Stimulated activated naive B cell treated with anti-CD40 and anti-IgM and Interleukin-4, amounts not matched to agents 10 μg/mL and 1 μg/mL and 100 μg/mL, for 72 hours (primary cell): ENCODE measurements at regions not wholly inside any gene's neighbourhood (a gene's known extent, or its start where the extent isn't known, plus 50 kb on each side); places are given as distances from the start of the nearest gene placed in this dataset.

Experiments used
- ATAC-seq, 2 donors: fragments of 150-1000 bp; cut with Tn5 transposase; replicated peaks; 2 replicates each; pipeline ENCODE4 v1.10.0; 2021; ENCODE audit warnings: moderate library complexity in 1 of 2
- DNase-seq: peaks from one replicate; pipeline ENCODE4 v3.0.0; 2021
- H3K27ac Mint-ChIP-seq: one replicate; pipeline ENCODE4 v1.8.0; 2022; ENCODE audit warnings: mild to moderate bottlenecking, mixed read lengths
- H3K27me3 Mint-ChIP-seq, 2 donors: one replicate each; pipeline ENCODE4 v1.8.0; 2022; ENCODE audit warnings: mixed read lengths in 2 of 2
- H3K36me3 Mint-ChIP-seq, 2 donors: one replicate each; pipeline ENCODE4 v1.8.0; 2022; ENCODE audit warnings: mixed read lengths in 2 of 2, mild to moderate bottlenecking in 1 of 2
- H3K4me1 Mint-ChIP-seq, 2 donors: one replicate each; pipeline ENCODE4 v1.8.0; 2022; ENCODE audit warnings: mixed read lengths in 2 of 2, mild to moderate bottlenecking in 1 of 2
- H3K4me3 Mint-ChIP-seq, 2 donors: one replicate each; pipeline ENCODE4 v1.8.0; 2022; ENCODE audit warnings: mild to moderate bottlenecking in 2 of 2, mixed read lengths in 2 of 2, moderate library complexity in 1 of 2
- H3K9me3 Mint-ChIP-seq, 2 donors: one replicate each; pipeline ENCODE4 v1.8.0; 2022; ENCODE audit warnings: mixed read lengths in 2 of 2, mild to moderate bottlenecking in 1 of 2

- Mint-ChIP-seq H3K27ac (no peak overlapping the region), H3K9me3 (no peaks in the 10 kb centered on the region), H3K4me1 (no peaks in the 10 kb centered on the region), H3K36me3 (no peaks in the 10 kb centered on the region), H3K4me3 (no peak overlapping the region), H3K27me3 (peaks cover 0 to 4% of the 10 kb centered on the region in 2 donors)
- ATAC-seq = no peak
- no peak for DNase-seq
These were observed 279.8 kb upstream of the EDNRB start for GRCh38 chr13:78198419-78198818.

- Mint-ChIP-seq H3K27me3 (no peaks in the 10 kb centered on the region), H3K4me3 (no peak overlapping the region), H3K36me3 (no peaks in the 10 kb centered on the region), H3K4me1 (no peaks in the 10 kb centered on the region), H3K27ac (no peak overlapping the region), H3K9me3 (no peaks in the 10 kb centered on the region)
- ATAC-seq (no peak), DNase-seq (no peak)
These were observed 278.6 kb upstream of the EDNRB start for GRCh38 chr13:78197231-78197630.

- no peak overlapping the region for H3K27ac Mint-ChIP-seq
- ATAC-seq (no peak), DNase-seq (no peak)
- H3K9me3 Mint-ChIP-seq = no peaks in the 10 kb centered on the region
- no peaks in the 10 kb centered on the region for H3K4me1 Mint-ChIP-seq
- no peaks in the 10 kb centered on the region for H3K27me3 Mint-ChIP-seq
- H3K4me3 Mint-ChIP-seq = no peak overlapping the region
- H3K36me3 Mint-ChIP-seq = no peaks in the 10 kb centered on the region
These were observed 276.4 kb upstream of the EDNRB start for GRCh38 chr13:78194904-78195639.

GRCh38 chr13:78193846-78194245, 275.2 kb upstream of the EDNRB start:
- Mint-ChIP-seq H3K36me3 (no peaks in the 10 kb centered on the region), H3K27me3 (no peaks in the 10 kb centered on the region), H3K9me3 (no peaks in the 10 kb centered on the region), H3K4me1 (no peaks in the 10 kb centered on the region), H3K4me3 (no peak overlapping the region), H3K27ac (no peak overlapping the region)
- ATAC-seq (peak in 1 of 2 donors; percentile 12), DNase-seq (no peak)

GRCh38 chr13:78192716-78193115, 274.1 kb upstream of the EDNRB start:
- DNase-seq (no peak), ATAC-seq (no peak)
- Mint-ChIP-seq H3K36me3 (no peaks in the 10 kb centered on the region), H3K27me3 (no peaks in the 10 kb centered on the region), H3K9me3 (no peaks in the 10 kb centered on the region), H3K4me3 (no peak overlapping the region), H3K4me1 (no peaks in the 10 kb centered on the region), H3K27ac (no peak overlapping the region)

GRCh38 chr13:78190296-78190695, 271.7 kb upstream of the EDNRB start:
- Mint-ChIP-seq H3K27me3 (no peaks in the 10 kb centered on the region), H3K36me3 (no peaks in the 10 kb centered on the region), H3K4me3 (no peak overlapping the region), H3K27ac (no peak overlapping the region), H3K4me1 (no peaks in the 10 kb centered on the region), H3K9me3 (no peaks in the 10 kb centered on the region)
- ATAC-seq (no peak), DNase-seq (no peak)

- H3K27ac Mint-ChIP-seq = no peak overlapping the region
- no peaks in the 10 kb centered on the region for H3K27me3 Mint-ChIP-seq
- H3K9me3 Mint-ChIP-seq = peaks cover 0 to 2% of the 10 kb centered on the region in 2 donors
- no peak overlapping the region for H3K4me3 Mint-ChIP-seq
- ATAC-seq = no peak
- no peaks in the 10 kb centered on the region for H3K36me3 Mint-ChIP-seq
- H3K4me1 Mint-ChIP-seq = no peaks in the 10 kb centered on the region
- no peak for DNase-seq
These were observed 269.1 kb upstream of the EDNRB start for GRCh38 chr13:78187781-78188180.

- Mint-ChIP-seq H3K9me3 (peaks cover 0 to 2% of the 10 kb centered on the region in 2 donors), H3K27me3 (no peaks in the 10 kb centered on the region), H3K4me1 (no peaks in the 10 kb centered on the region), H3K36me3 (no peaks in the 10 kb centered on the region), H3K27ac (no peak overlapping the region), H3K4me3 (no peak overlapping the region)
- DNase-seq (no peak), ATAC-seq (no peak)
These were observed 267.1 kb upstream of the EDNRB start for GRCh38 chr13:78185700-78186099.

- Mint-ChIP-seq H3K9me3 (peaks cover 0 to 2% of the 10 kb centered on the region in 2 donors), H3K36me3 (no peaks in the 10 kb centered on the region), H3K4me3 (no peak overlapping the region), H3K27me3 (no peaks in the 10 kb centered on the region), H3K4me1 (no peaks in the 10 kb centered on the region), H3K27ac (no peak overlapping the region)
- ATAC-seq (no peak), DNase-seq (no peak)
These were observed 265.1 kb upstream of the EDNRB start for GRCh38 chr13:78183732-78184131.

GRCh38 chr13:78182813-78183212, 264.2 kb upstream of the EDNRB start:
- no peaks in the 10 kb centered on the region for H3K36me3 Mint-ChIP-seq
- H3K4me1 Mint-ChIP-seq = no peaks in the 10 kb centered on the region

GRCh38 chr13:78177306-78177705, 258.7 kb upstream of the EDNRB start:
- Mint-ChIP-seq H3K9me3 (peaks cover 0 to 2% of the 10 kb centered on the region in 2 donors), H3K36me3 (no peaks in the 10 kb centered on the region), H3K4me1 (no peaks in the 10 kb centered on the region), H3K27ac (no peak overlapping the region), H3K4me3 (no peak overlapping the region), H3K27me3 (no peaks in the 10 kb centered on the region)
- no peak for DNase-seq
- ATAC-seq = no peak

More at GRCh38 chr13:78182813-78183212, 264.2 kb upstream of the EDNRB start:
- Mint-ChIP-seq H3K9me3 (peaks cover 0 to 2% of the 10 kb centered on the region in 2 donors), H3K4me3 (no peak overlapping the region), H3K27ac (no peak overlapping the region), H3K27me3 (no peaks in the 10 kb centered on the region)
- DNase-seq (no peak), ATAC-seq (no peak)

GRCh38 chr13:78176880-78177279, 258.2 kb upstream of the EDNRB start:
- Mint-ChIP-seq H3K27me3 (no peaks in the 10 kb centered on the region), H3K4me3 (no peak overlapping the region), H3K36me3 (no peaks in the 10 kb centered on the region), H3K27ac (no peak overlapping the region), H3K4me1 (no peaks in the 10 kb centered on the region), H3K9me3 (peaks cover 0 to 2% of the 10 kb centered on the region in 2 donors)
- ATAC-seq (no peak), DNase-seq (no peak)

- H3K27me3 Mint-ChIP-seq = no peaks in the 10 kb centered on the region
These were observed 250.8 kb upstream of the EDNRB start for GRCh38 chr13:78169386-78169785.

GRCh38 chr13:78168981-78169380, 250.3 kb upstream of the EDNRB start:
- DNase-seq = no peak
- peaks cover 4 to 8% of the 10 kb centered on the region in 2 donors for H3K36me3 Mint-ChIP-seq
- no peak for ATAC-seq
- no peak overlapping the region for H3K4me3 Mint-ChIP-seq
- H3K9me3 Mint-ChIP-seq = peaks cover 6 to 9% of the 10 kb centered on the region in 2 donors
- H3K27ac Mint-ChIP-seq = no peak overlapping the region
- H3K4me1 Mint-ChIP-seq = no peaks in the 10 kb centered on the region
- H3K27me3 Mint-ChIP-seq = no peaks in the 10 kb centered on the region

More at GRCh38 chr13:78169386-78169785, 250.8 kb upstream of the EDNRB start:
- no peak for ATAC-seq
- Mint-ChIP-seq H3K36me3 (peaks cover 4 to 8% of the 10 kb centered on the region in 2 donors), H3K4me3 (no peak overlapping the region), H3K9me3 (peaks cover 6 to 9% of the 10 kb centered on the region in 2 donors), H3K27ac (no peak overlapping the region), H3K4me1 (no peaks in the 10 kb centered on the region)
- DNase-seq = no peak

- ATAC-seq (peak; percentile 35 to 46), DNase-seq (no peak)
- Mint-ChIP-seq H3K27ac (no peak overlapping the region), H3K4me3 (no peak overlapping the region), H3K4me1 (peaks cover 5% of the 10 kb centered on the region in 2 donors), H3K27me3 (no peaks in the 10 kb centered on the region), H3K36me3 (no peaks in the 10 kb centered on the region), H3K9me3 (peaks cover 0 to 2% of the 10 kb centered on the region in 2 donors)
These were observed 242.6 kb upstream of the EDNRB start for GRCh38 chr13:78161266-78161665.
